ENCODE measurements at regions not wholly inside any gene's neighbourhood (a gene's known extent, or its start where the extent isn't known, plus 50 kb on each side); places are given as distances from the start of the nearest gene placed in this dataset.

DNA sequence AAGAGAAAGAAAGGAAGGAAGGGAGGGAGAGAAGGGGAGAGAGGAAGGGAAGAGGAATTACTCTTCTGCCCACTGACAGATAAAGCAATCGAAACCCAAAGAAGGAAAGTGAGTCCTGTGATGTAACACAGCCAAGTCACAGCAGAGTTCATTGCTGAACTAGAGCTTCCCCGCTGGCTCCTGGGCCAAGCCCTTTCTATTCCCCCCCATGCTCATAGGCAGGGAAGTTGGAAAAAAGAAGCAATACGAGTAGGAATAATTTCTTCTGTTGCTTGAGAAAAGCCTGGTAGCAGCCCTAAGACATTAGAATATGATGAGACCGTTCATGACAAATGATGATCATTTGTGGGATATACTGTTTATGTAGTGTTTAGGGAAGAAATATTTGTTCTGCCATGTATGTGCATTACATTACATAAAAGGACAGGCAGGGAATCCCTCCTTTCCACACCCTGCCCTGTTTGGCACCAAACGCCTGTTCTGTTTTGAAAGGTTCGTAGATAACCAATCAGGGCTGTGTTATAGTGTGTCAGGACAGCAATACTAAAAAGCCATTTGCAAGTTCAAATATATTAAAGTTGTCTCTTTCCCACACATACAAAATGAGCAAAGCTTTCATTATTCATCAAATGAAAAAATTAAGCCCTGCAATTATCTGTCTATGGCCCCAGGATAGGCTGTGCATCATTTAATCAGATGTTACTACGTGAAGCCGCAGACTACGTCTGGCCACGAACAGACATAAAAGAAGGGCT, 111.0 kb upstream of the TRPM1 start:
- no peak for TF ChIP-seq POLR2AphosphoS5 (IDR thresholded peaks at IDR 0.05)
- TF ChIP-seq, protein P1, sequence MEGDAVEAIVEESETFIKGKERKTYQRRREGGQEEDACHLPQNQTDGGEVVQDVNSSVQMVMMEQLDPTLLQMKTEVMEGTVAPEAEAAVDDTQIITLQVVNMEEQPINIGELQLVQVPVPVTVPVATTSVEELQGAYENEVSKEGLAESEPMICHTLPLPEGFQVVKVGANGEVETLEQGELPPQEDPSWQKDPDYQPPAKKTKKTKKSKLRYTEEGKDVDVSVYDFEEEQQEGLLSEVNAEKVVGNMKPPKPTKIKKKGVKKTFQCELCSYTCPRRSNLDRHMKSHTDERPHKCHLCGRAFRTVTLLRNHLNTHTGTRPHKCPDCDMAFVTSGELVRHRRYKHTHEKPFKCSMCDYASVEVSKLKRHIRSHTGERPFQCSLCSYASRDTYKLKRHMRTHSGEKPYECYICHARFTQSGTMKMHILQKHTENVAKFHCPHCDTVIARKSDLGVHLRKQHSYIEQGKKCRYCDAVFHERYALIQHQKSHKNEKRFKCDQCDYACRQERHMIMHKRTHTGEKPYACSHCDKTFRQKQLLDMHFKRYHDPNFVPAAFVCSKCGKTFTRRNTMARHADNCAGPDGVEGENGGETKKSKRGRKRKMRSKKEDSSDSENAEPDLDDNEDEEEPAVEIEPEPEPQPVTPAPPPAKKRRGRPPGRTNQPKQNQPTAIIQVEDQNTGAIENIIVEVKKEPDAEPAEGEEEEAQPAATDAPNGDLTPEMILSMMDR (IDR thresholded peaks at IDR 0.05) = no peak

Data from transverse colon (tissue), 4 donors.